Neural cell (in vitro differentiated cells): ENCODE measurements at regions not wholly inside any gene's neighbourhood (a gene's known extent, or its start where the extent isn't known, plus 50 kb on each side); places are given as distances from the start of the nearest gene placed in this dataset.

ENCODE experiments used
- H2AFZ ChIP-seq: fragments of 200-600, 300-800 bp; sonication (generic), shearing (Covaris generic); 2 replicates; pipeline ENCODE4 v1.6.0; 2014; ENCODE audit warnings: low read depth, mild to moderate bottlenecking, antibody characterized with exemption, low read length, moderate library complexity
- H3F3A ChIP-seq: fragments of 200-600 bp; shearing (Covaris generic); 2 replicates; pipeline ENCODE4 v1.6.1; 2016; ENCODE audit warnings: mild to moderate bottlenecking, moderate library complexity, mixed read lengths, antibody characterized with exemption, low read length; ENCODE audit not compliant: insufficient read depth, poor library complexity, severe bottlenecking
- H3K27ac ChIP-seq: fragments of 200-600, 300-800 bp; sonication (generic), shearing (Covaris generic); 2 replicates; pipeline ENCODE4 v1.5.1; 2014; ENCODE audit warnings: mild to moderate bottlenecking, low read length, moderate library complexity
- H3K27me3 ChIP-seq: fragments of 300-800, 200-600 bp; sonication (generic), shearing (Covaris generic); 2 replicates; pipeline ENCODE4 v1.6.0; 2014; ENCODE audit warnings: mild to moderate bottlenecking, low read depth, low read length, moderate library complexity; ENCODE audit not compliant: insufficient read depth
- H3K36me3 ChIP-seq: fragments of 300-800, 200-600 bp; sonication (generic), shearing (Covaris generic); 2 replicates; pipeline ENCODE4 v1.5.1; 2014; ENCODE audit warnings: mild to moderate bottlenecking, antibody characterized with exemption, low read length, moderate library complexity; ENCODE audit not compliant: insufficient read depth
- H3K4me2 ChIP-seq: fragments of 300-800, 200-600 bp; sonication (generic), shearing (Covaris generic); 2 replicates; pipeline ENCODE4 v1.6.0; 2014; ENCODE audit warnings: mild to moderate bottlenecking, low read length
- H3K4me3 ChIP-seq: fragments of 300-800, 200-600 bp; sonication (generic), shearing (Covaris generic); 2 replicates; pipeline ENCODE4 v1.5.1; 2014; ENCODE audit warnings: mild to moderate bottlenecking, low read length, moderate library complexity
- H3K79me2 ChIP-seq: fragments of 200-600 bp; shearing (Covaris generic); replicated peaks from 2 replicates; pipeline ENCODE4 v1.6.0; 2014; ENCODE audit warnings: mild to moderate bottlenecking, low read length, moderate library complexity; ENCODE audit not compliant: insufficient read depth
- H3K9ac ChIP-seq: fragments of 300-800, 200-600 bp; sonication (generic), shearing (Covaris generic); 2 replicates; pipeline ENCODE4 v1.6.1; 2016; ENCODE audit warnings: mild to moderate bottlenecking, low read length, mixed read lengths
- H3K9me2 ChIP-seq: fragments of 200-600 bp; shearing (Covaris generic); 2 replicates; pipeline ENCODE4 v1.6.1; 2016; ENCODE audit warnings: mild to moderate bottlenecking, low read length, mixed read lengths; ENCODE audit not compliant: insufficient read depth
- H3K9me3 ChIP-seq: fragments of 200-600, 300-800 bp; sonication (generic), shearing (Covaris generic); 2 replicates; pipeline ENCODE4 v1.6.1; 2016; ENCODE audit warnings: mild to moderate bottlenecking, mixed run types, low read length, moderate library complexity, mixed read lengths
- H4K20me1 ChIP-seq: fragments of 200-600 bp; shearing (Covaris generic); 2 replicates; pipeline ENCODE4 v1.6.1; 2016; ENCODE audit warnings: mild to moderate bottlenecking, mixed run types; ENCODE audit not compliant: insufficient read depth
- CTCF ChIP-seq: fragments of 450-650 bp; IDR thresholded peaks from 2 replicates; pipeline ENCODE4 v1.5.1; 2014; ENCODE audit warnings: antibody characterized with exemption, mild to moderate bottlenecking, moderate library complexity; ENCODE audit not compliant: poor library complexity, severe bottlenecking
- EP300 ChIP-seq: fragments of 450-650 bp; conservative IDR thresholded peaks from 2 replicates; pipeline ENCODE4 v1.6.1; 2014; ENCODE audit warnings: antibody characterized with exemption, mild to moderate bottlenecking, moderate library complexity; ENCODE audit not compliant: poor library complexity, severe bottlenecking
- EZH2 ChIP-seq: fragments of 200-600, 300-800 bp; shearing (Covaris generic), sonication (generic); IDR thresholded peaks from 2 replicates; pipeline ENCODE4 v1.6.1; 2014; ENCODE audit warnings: antibody characterized with exemption, low read length, borderline replicate concordance, mild to moderate bottlenecking; ENCODE audit not compliant: insufficient read depth, poor library complexity, severe bottlenecking
- MXI1 ChIP-seq: fragments of 450-650 bp; conservative IDR thresholded peaks from 2 replicates; pipeline ENCODE4 v1.6.1; 2014; ENCODE audit warnings: antibody characterized with exemption, mild to moderate bottlenecking; ENCODE audit not compliant: poor library complexity, severe bottlenecking
- POLR2AphosphoS5 ChIP-seq: IDR thresholded peaks from 2 replicates; pipeline ENCODE4 v1.6.1; 2012
- RAD21 ChIP-seq: fragments of 450-650 bp; conservative IDR thresholded peaks from 2 replicates; pipeline ENCODE4 v1.6.1; 2014; ENCODE audit warnings: antibody characterized with exemption, mild to moderate bottlenecking, moderate library complexity
- REST ChIP-seq: IDR thresholded peaks from 2 replicates; pipeline ENCODE4 v1.6.1; 2012; ENCODE audit warnings: borderline replicate concordance
- SMC3 ChIP-seq: fragments of 450-650 bp; conservative IDR thresholded peaks from 2 replicates; pipeline ENCODE4 v1.6.1; 2014; ENCODE audit warnings: antibody characterized with exemption, mild to moderate bottlenecking, moderate library complexity; ENCODE audit not compliant: poor library complexity
- TAF1 ChIP-seq: IDR thresholded peaks from 2 replicates; pipeline ENCODE4 v1.6.1; 2012; ENCODE audit warnings: low read depth

GRCh38 chr20:48150568-48150967, 365.3 kb upstream of the SULF2 start:
- Histone ChIP-seq H2AFZ (no peak overlapping the region), H4K20me1 (no peaks in the 10 kb centered on the region), H3K4me2 (no peak overlapping the region), H3K9ac (no peak overlapping the region), H3K9me2 (no peaks in the 10 kb centered on the region), H3K79me2 (no peaks in the 10 kb centered on the region), H3K27me3 (no peaks in the 10 kb centered on the region), H3K4me3 (no peak overlapping the region), H3F3A (no peaks in the 10 kb centered on the region), H3K36me3 (no peaks in the 10 kb centered on the region), H3K27ac (peak overlapping the region; percentile 40), H3K9me3 (no peaks in the 10 kb centered on the region)
- TF ChIP-seq TAF1 (no peak), CTCF (no peak), MXI1 (no peak), EP300 (no peak), REST (no peak), RAD21 (no peak), POLR2AphosphoS5 (no peak)

GRCh38 chr20:48149902-48150301, 364.6 kb upstream of the SULF2 start:
- no peaks in the 10 kb centered on the region for H3K27me3 ChIP-seq
- H3K79me2 ChIP-seq: no peaks in the 10 kb centered on the region
- H3F3A ChIP-seq: no peaks in the 10 kb centered on the region
- no peak overlapping the region for H3K9ac ChIP-seq
- H3K4me3 ChIP-seq: no peak overlapping the region
- no peaks in the 10 kb centered on the region for H3K36me3 ChIP-seq
- H2AFZ ChIP-seq: no peak overlapping the region
- H3K4me2 ChIP-seq: no peak overlapping the region
- H3K9me3 ChIP-seq: no peaks in the 10 kb centered on the region
- H4K20me1 ChIP-seq: no peaks in the 10 kb centered on the region
- no peaks in the 10 kb centered on the region for H3K9me2 ChIP-seq
- no peak for TF ChIP-seq EZH2
- no peak for TF ChIP-seq TAF1
- peak; percentile 48 for TF ChIP-seq POLR2AphosphoS5
- TF ChIP-seq RAD21: peak; percentile 38
- TF ChIP-seq MXI1: no peak
- TF ChIP-seq CTCF: peak; percentile 15
- TF ChIP-seq EP300: peak; percentile 25
- TF ChIP-seq REST: no peak
- TF ChIP-seq SMC3: peak; percentile 36
- H3K27ac ChIP-seq: peak overlapping the region; percentile 40
